Upper lobe of left lung (tissue), 6 donors: ENCODE measurements at regions not wholly inside any gene's neighbourhood (a gene's known extent, or its start where the extent isn't known, plus 50 kb on each side); places are given as distances from the start of the nearest gene placed in this dataset.

Experiments
- ATAC-seq, 2 donors: fragments of 200-7000 bp; cut with Tn5 transposase; one replicate each; pipeline ENCODE4 v1.9.1; 2022; ENCODE audit warnings: mild to moderate bottlenecking in 2 of 2, moderate library complexity in 2 of 2; ENCODE audit not compliant: low FRiP score in 2 of 2
- DNase-seq, 2 donors: peaks; one replicate each; pipeline ENCODE4 v3.0.0-alpha.2; 2019 to 2020
- H3K27ac ChIP-seq, 4 donors: fragments of 200-600 bp; sonication (generic); one replicate each; pipeline ENCODE4 v1.5.1; 2016 to 2019
- H3K27me3 ChIP-seq, 4 donors: fragments of 200-600 bp; sonication (generic); one replicate each; pipeline ENCODE4 v1.5.1; 2017 to 2019
- H3K36me3 ChIP-seq, 4 donors: fragments of 200-600 bp; sonication (generic); one replicate each; pipeline ENCODE4 v1.5.1; 2016 to 2019
- H3K4me1 ChIP-seq, 4 donors: fragments of 200-600 bp; sonication (generic); one replicate each; pipeline ENCODE4 v1.5.1; 2018 to 2019
- H3K4me3 ChIP-seq, 4 donors: fragments of 200-600 bp; sonication (generic); one replicate each; pipeline ENCODE4 v1.5.1; 2017 to 2019; ENCODE audit warnings: mild to moderate bottlenecking in 2 of 4, moderate library complexity in 1 of 4
- H3K9me3 ChIP-seq, 4 donors: fragments of 200-600 bp; sonication (generic); one replicate each; pipeline ENCODE4 v1.5.1; 2018 to 2019
- EP300 ChIP-seq, 4 donors: sonication (generic); formaldehyde crosslinking; IDR thresholded peaks; one replicate each; pipeline ENCODE4 v1.5.1; 2017; ENCODE audit warnings: antibody characterized with exemption in 4 of 4, control low read depth in 2 of 4
- POLR2A ChIP-seq, 4 donors: fragments of 450-650 bp; IDR thresholded peaks; one replicate each; pipeline ENCODE4 v1.5.1; 2016 to 2017; ENCODE audit warnings: antibody characterized with exemption in 4 of 4, mild to moderate bottlenecking in 2 of 4
- POLR2AphosphoS5 ChIP-seq, 2 donors: sonication (generic); formaldehyde crosslinking; IDR thresholded peaks; one replicate each; pipeline ENCODE4 v1.5.1; 2017; ENCODE audit warnings: antibody characterized with exemption in 2 of 2
- WGBS, 2 donors: methylation state at CpG; one replicate each; pipeline ENCODE4 v1.1.5; 2017 to 2018; 5-methylcytosine and 5-hydroxymethylcytosine counted together
- TF ChIP-seq, protein P1 (sequence below), 6 experiments: fragments of 450-650 bp in 4 of 6; fragments of 200-600 bp in 2 of 6; sonication (generic) in 2 of 6; IDR thresholded peaks; one replicate each; pipeline ENCODE4 v1.5.1; 2016 to 2019; ENCODE audit warnings: antibody characterized with exemption in 6 of 6
- donor health status: DM: no; HTN: no; CAD: no; lungs with moderate emphysema.
- donor health status: DM: no; HTN: yes; CAD: no; lungs with severe emphysema.

DNA sequence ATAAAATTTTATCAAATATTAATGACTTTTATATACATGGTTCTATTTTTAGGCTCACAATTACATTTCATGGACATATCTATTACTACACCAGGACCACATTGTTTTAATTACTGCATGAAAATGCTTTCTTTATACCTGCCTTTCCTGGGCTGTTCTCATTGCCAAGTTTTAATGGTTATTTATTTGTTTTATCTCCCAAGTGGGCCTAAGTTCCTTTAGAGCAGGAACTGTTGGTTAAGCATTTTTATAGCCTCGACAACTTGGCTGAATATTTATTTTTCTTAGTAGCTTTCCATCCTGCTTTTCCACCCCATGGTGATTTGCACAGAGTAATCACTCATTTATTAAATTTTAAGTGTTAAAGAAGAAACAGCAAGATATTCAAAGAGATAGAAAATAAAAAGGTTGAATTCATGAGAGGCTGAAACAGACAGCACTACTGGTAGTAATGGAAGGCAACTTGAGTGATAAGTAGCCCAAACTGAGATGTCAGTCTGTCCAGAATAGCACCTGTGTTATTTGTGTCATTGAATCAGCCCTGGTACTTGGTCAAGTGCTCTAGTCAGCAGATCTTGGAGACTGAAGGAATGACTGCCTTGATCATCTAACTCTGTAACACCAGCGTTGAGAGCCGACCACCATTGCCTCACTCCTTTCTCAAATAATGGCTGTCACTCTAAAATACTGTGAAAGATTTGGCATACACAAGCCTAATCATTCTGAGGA, 119.1 kb upstream of the EGLN3 start:
- 40 to 54% methylated on average over 3 of the region's 3 CpGs for WGBS, 2 donors
- Histone ChIP-seq H3K9me3 (peaks cover 0 to 4% (median 0%) of the 10 kb centered on the region in 4 donors), H3K4me1 (no peaks in the 10 kb centered on the region), H3K27ac (no peak overlapping the region), H3K4me3 (no peak overlapping the region), H3K36me3 (no peaks in the 10 kb centered on the region), H3K27me3 (no peaks in the 10 kb centered on the region)
- ATAC-seq (no peak), DNase-seq (no peak)
- TF ChIP-seq POLR2A (IDR thresholded peaks at IDR 0.05) (no peak), POLR2AphosphoS5 (IDR thresholded peaks at IDR 0.05) (no peak), EP300 (IDR thresholded peaks at IDR 0.05) (no peak)
- TF ChIP-seq, protein P1, sequence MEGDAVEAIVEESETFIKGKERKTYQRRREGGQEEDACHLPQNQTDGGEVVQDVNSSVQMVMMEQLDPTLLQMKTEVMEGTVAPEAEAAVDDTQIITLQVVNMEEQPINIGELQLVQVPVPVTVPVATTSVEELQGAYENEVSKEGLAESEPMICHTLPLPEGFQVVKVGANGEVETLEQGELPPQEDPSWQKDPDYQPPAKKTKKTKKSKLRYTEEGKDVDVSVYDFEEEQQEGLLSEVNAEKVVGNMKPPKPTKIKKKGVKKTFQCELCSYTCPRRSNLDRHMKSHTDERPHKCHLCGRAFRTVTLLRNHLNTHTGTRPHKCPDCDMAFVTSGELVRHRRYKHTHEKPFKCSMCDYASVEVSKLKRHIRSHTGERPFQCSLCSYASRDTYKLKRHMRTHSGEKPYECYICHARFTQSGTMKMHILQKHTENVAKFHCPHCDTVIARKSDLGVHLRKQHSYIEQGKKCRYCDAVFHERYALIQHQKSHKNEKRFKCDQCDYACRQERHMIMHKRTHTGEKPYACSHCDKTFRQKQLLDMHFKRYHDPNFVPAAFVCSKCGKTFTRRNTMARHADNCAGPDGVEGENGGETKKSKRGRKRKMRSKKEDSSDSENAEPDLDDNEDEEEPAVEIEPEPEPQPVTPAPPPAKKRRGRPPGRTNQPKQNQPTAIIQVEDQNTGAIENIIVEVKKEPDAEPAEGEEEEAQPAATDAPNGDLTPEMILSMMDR (IDR thresholded peaks at IDR 0.05), result no peak

GRCh38 chr14:34067587-34067986, 116.7 kb upstream of the EGLN3 start:
- no peak overlapping the region for H3K4me3 ChIP-seq
- no peak overlapping the region for H3K27ac ChIP-seq
- H3K4me1 ChIP-seq, result no peaks in the 10 kb centered on the region
- no peaks in the 10 kb centered on the region for H3K27me3 ChIP-seq
- ATAC-seq (no peak), DNase-seq (no peak)
- TF ChIP-seq POLR2AphosphoS5 (IDR thresholded peaks at IDR 0.05), result no peak
- TF ChIP-seq, protein P1 (IDR thresholded peaks at IDR 0.05), result no peak
- no peak for TF ChIP-seq POLR2A (IDR thresholded peaks at IDR 0.05)
- no peak for TF ChIP-seq EP300 (IDR thresholded peaks at IDR 0.05)
- H3K9me3 ChIP-seq, result peaks cover 0 to 4% (median 0%) of the 10 kb centered on the region in 4 donors
- WGBS, 2 donors, result 69 to 85% methylated on average over 3 of the region's 3 CpGs
- no peaks in the 10 kb centered on the region for H3K36me3 ChIP-seq

- Histone ChIP-seq H3K27me3 (no peaks in the 10 kb centered on the region), H3K4me1 (peaks cover 0 to under 1% (median 0%) of the 10 kb centered on the region in 4 donors), H3K36me3 (no peaks in the 10 kb centered on the region), H3K27ac (no peak overlapping the region), H3K9me3 (no peaks in the 10 kb centered on the region), H3K4me3 (no peak overlapping the region)
- ATAC-seq, result no peak
- DNase-seq, result no peak
- TF ChIP-seq POLR2A (IDR thresholded peaks at IDR 0.05), result no peak
- TF ChIP-seq, protein P1 (IDR thresholded peaks at IDR 0.05), result no peak
- TF ChIP-seq POLR2AphosphoS5 (IDR thresholded peaks at IDR 0.05), result no peak
- no peak for TF ChIP-seq EP300 (IDR thresholded peaks at IDR 0.05)
- 84 to 94% methylated on average over 4 of the region's 4 CpGs for WGBS, 2 donors
Observed at GRCh38 chr14:34065690-34066391, 115.0 kb upstream of the EGLN3 start.

- no peaks in the 10 kb centered on the region for H3K27me3 ChIP-seq
- DNase-seq (no peak), ATAC-seq (no peak)
- peaks cover 0 to 6% (median 5%) of the 10 kb centered on the region in 4 donors for H3K4me1 ChIP-seq
- WGBS, 2 donors, result 85 to 92% methylated on average over 3 to 4 of the region's 4 CpGs
- no peak overlapping the region for H3K27ac ChIP-seq
- no peaks in the 10 kb centered on the region for H3K9me3 ChIP-seq
- no peak overlapping the region for H3K4me3 ChIP-seq
- TF ChIP-seq, protein P1 (IDR thresholded peaks at IDR 0.05), result no peak
- TF ChIP-seq POLR2AphosphoS5 (IDR thresholded peaks at IDR 0.05), result no peak
- no peak for TF ChIP-seq EP300 (IDR thresholded peaks at IDR 0.05)
- no peak for TF ChIP-seq POLR2A (IDR thresholded peaks at IDR 0.05)
- no peaks in the 10 kb centered on the region for H3K36me3 ChIP-seq
Observed at GRCh38 chr14:34065236-34065635, 114.4 kb upstream of the EGLN3 start.
